ENCODE measurements at regions not wholly inside any gene's neighbourhood (a gene's known extent, or its start where the extent isn't known, plus 50 kb on each side); places are given as distances from the start of the nearest gene placed in this dataset.

DNA sequence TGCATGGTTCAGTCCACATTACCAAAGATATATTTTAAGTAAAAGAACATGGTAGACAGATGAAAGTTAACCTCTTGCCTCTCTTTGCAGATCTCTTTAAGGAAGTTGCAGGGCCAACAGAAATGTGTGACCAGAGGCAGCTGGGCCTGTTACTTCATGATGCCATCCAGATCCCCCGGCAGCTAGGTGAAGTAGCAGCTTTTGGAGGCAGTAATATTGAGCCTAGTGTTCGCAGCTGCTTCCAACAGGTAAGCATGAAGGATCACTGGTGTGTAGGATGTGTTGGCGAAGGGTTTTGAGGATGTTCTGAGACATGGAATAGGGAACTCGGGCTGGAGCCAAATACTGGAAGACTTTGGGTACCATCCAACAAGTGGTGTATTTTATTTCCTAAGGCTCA, 508.6 kb downstream of the UTRN start:
- no peak for TF ChIP-seq POLR2A (IDR thresholded peaks at IDR 0.05)
- TF ChIP-seq EP300 (IDR thresholded peaks at IDR 0.05), result no peak

Measured in suprapubic skin (tissue), 2 donors.